Trophoblast cell (in vitro differentiated cells and primary cell): ENCODE measurements at regions not wholly inside any gene's neighbourhood (a gene's known extent, or its start where the extent isn't known, plus 50 kb on each side); places are given as distances from the start of the nearest gene placed in this dataset.

Source experiments
- DNase-seq, 2 donors: peaks; one replicate each; pipeline ENCODE4 v3.0.0-alpha.2; 2016
- H2AFZ ChIP-seq: 2 replicates; pipeline ENCODE4 v1.6.1; 2013; ENCODE audit warnings: low read length, moderate library complexity, mild to moderate bottlenecking; ENCODE audit not compliant: insufficient read depth, poor library complexity
- H2AK5ac ChIP-seq: 2 replicates; pipeline ENCODE4 v1.6.1; 2013; ENCODE audit warnings: mild to moderate bottlenecking, low read length
- H2BK120ac ChIP-seq: 2 replicates; pipeline ENCODE4 v1.6.1; 2013; ENCODE audit warnings: low read length, mild to moderate bottlenecking, moderate library complexity; ENCODE audit not compliant: insufficient read depth, poor library complexity
- H2BK12ac ChIP-seq: 2 replicates; pipeline ENCODE4 v1.6.1; 2013; ENCODE audit warnings: mild to moderate bottlenecking, low read length, moderate library complexity
- H2BK5ac ChIP-seq: 2 replicates; pipeline ENCODE4 v1.6.1; 2013; ENCODE audit warnings: low read length, low read depth, moderate library complexity, mild to moderate bottlenecking; ENCODE audit not compliant: poor library complexity
- H3K14ac ChIP-seq: 2 replicates; pipeline ENCODE4 v1.6.1; 2013; ENCODE audit warnings: mild to moderate bottlenecking, low read length
- H3K18ac ChIP-seq: 2 replicates; pipeline ENCODE4 v1.6.1; 2013; ENCODE audit warnings: mild to moderate bottlenecking, low read length
- H3K23ac ChIP-seq: 2 replicates; pipeline ENCODE4 v1.6.1; 2013; ENCODE audit warnings: low read length
- H3K27ac ChIP-seq: 2 replicates; pipeline ENCODE4 v1.5.1; 2013; ENCODE audit warnings: low read depth, mild to moderate bottlenecking, inconsistent platforms, low read length, moderate library complexity
- H3K27me3 ChIP-seq: 2 replicates; pipeline ENCODE4 v1.6.1; 2013; ENCODE audit warnings: inconsistent platforms, mild to moderate bottlenecking, low read length, moderate library complexity; ENCODE audit not compliant: insufficient read depth
- H3K36me3 ChIP-seq, 2 experiments: 1 replicate in 1 of 2; 2 replicates in 1 of 2; pipeline ENCODE4 v1.6.1; 2013; ENCODE audit warnings: low read length in 2 of 2, mild to moderate bottlenecking in 2 of 2, moderate library complexity in 1 of 2; ENCODE audit not compliant: insufficient read depth in 2 of 2, control insufficient read depth in 1 of 2
- H3K4ac ChIP-seq: 2 replicates; pipeline ENCODE4 v1.6.1; 2013; ENCODE audit warnings: low read depth, mild to moderate bottlenecking, low read length, moderate library complexity
- H3K4me1 ChIP-seq, 2 experiments: 1 replicate in 1 of 2; 2 replicates in 1 of 2; pipeline ENCODE4 v1.6.1; 2013; ENCODE audit warnings: low read length in 2 of 2, mild to moderate bottlenecking in 2 of 2, moderate library complexity in 1 of 2; ENCODE audit not compliant: insufficient read depth in 2 of 2, control insufficient read depth in 1 of 2
- H3K4me2 ChIP-seq: 2 replicates; pipeline ENCODE4 v1.6.1; 2013; ENCODE audit warnings: inconsistent platforms, mild to moderate bottlenecking, low read length, moderate library complexity
- H3K4me3 ChIP-seq: 2 replicates; pipeline ENCODE4 v1.5.1; 2013; ENCODE audit warnings: mild to moderate bottlenecking, low read depth, low read length, inconsistent platforms
- H3K79me1 ChIP-seq: one replicate; pipeline ENCODE4 v1.6.1; 2013; ENCODE audit warnings: low read length
- H3K79me2 ChIP-seq: 2 replicates; pipeline ENCODE4 v1.6.1; 2013; ENCODE audit warnings: low read length, mild to moderate bottlenecking; ENCODE audit not compliant: control insufficient read depth, insufficient read depth, poor library complexity
- H3K9ac ChIP-seq: 2 replicates; pipeline ENCODE4 v1.6.1; 2013; ENCODE audit warnings: mild to moderate bottlenecking, low read length
- H3K9me3 ChIP-seq: 2 replicates; pipeline ENCODE4 v1.6.1; 2013; ENCODE audit warnings: low read depth, mild to moderate bottlenecking, control low read depth, inconsistent platforms, low read length; ENCODE audit not compliant: insufficient read depth
- H4K12ac ChIP-seq: 2 replicates; pipeline ENCODE4 v1.6.1; 2013; ENCODE audit warnings: low read depth, mild to moderate bottlenecking, low read length, moderate library complexity
- H4K8ac ChIP-seq: 2 replicates; pipeline ENCODE4 v1.6.1; 2013; ENCODE audit warnings: low read depth, mild to moderate bottlenecking, low read length, moderate library complexity
- H4K91ac ChIP-seq: one replicate; pipeline ENCODE4 v1.6.1; 2013; ENCODE audit warnings: low read depth, mild to moderate bottlenecking, low read length, moderate library complexity
- WGBS: extraction: QIAGEN DNeasy Blood & Tissue Kit; methylation state at CpG from one replicate; pipeline ENCODE4 v1.1.7; 2013; ENCODE audit warnings: missing lambda C conversion rate; ENCODE audit not compliant: insufficient read length, insufficient coverage; ENCODE audit errors: extremely low coverage; 5-methylcytosine and 5-hydroxymethylcytosine counted together

GRCh38 chr13:103514619-103515018 is 448.4 kb upstream of the SLC10A2 start:
- no CpG with 5 or more reads among the region's 2 CpGs for WGBS
- H3K79me1 ChIP-seq: no peaks in the 10 kb centered on the region
- no peak overlapping the region for H2BK12ac ChIP-seq
- H2AFZ ChIP-seq: no peak overlapping the region
- H3K23ac ChIP-seq: no peak overlapping the region
- no peak overlapping the region for H3K4ac ChIP-seq
- no peak overlapping the region for H3K18ac ChIP-seq
- H3K4me1 ChIP-seq: no peaks in the 10 kb centered on the region
- H3K36me3 ChIP-seq: no peaks in the 10 kb centered on the region
- no peak overlapping the region for H4K8ac ChIP-seq
- DNase-seq: no peak
- no peak overlapping the region for H2AK5ac ChIP-seq
- no peaks in the 10 kb centered on the region for H3K79me2 ChIP-seq
- no peaks in the 10 kb centered on the region for H3K27me3 ChIP-seq
- no peak overlapping the region for H4K12ac ChIP-seq
- H4K91ac ChIP-seq: no peak overlapping the region
- no peak overlapping the region for H3K27ac ChIP-seq
- no peak overlapping the region for H2BK120ac ChIP-seq
- H3K4me2 ChIP-seq: no peak overlapping the region
- H3K9me3 ChIP-seq: no peaks in the 10 kb centered on the region
- H3K14ac ChIP-seq: no peak overlapping the region
- H3K9ac ChIP-seq: no peak overlapping the region
- no peak overlapping the region for H2BK5ac ChIP-seq
- H3K4me3 ChIP-seq: no peak overlapping the region

- Histone ChIP-seq H3K4ac (no peak overlapping the region), H3K27ac (no peak overlapping the region), H3K9me3 (no peaks in the 10 kb centered on the region), H2BK5ac (no peak overlapping the region), H2AFZ (no peak overlapping the region), H3K4me3 (no peak overlapping the region), H4K91ac (no peak overlapping the region), H3K23ac (no peak overlapping the region), H3K79me1 (no peaks in the 10 kb centered on the region), H3K14ac (no peak overlapping the region), H2BK12ac (no peak overlapping the region), H3K4me2 (no peak overlapping the region), H3K79me2 (no peaks in the 10 kb centered on the region), H4K8ac (no peak overlapping the region), H4K12ac (no peak overlapping the region), H3K36me3 (no peaks in the 10 kb centered on the region), H3K4me1 (no peaks in the 10 kb centered on the region), H3K9ac (no peak overlapping the region), H3K18ac (no peak overlapping the region), H3K27me3 (no peaks in the 10 kb centered on the region), H2AK5ac (no peak overlapping the region), H2BK120ac (no peak overlapping the region)
- no CpG with 5 or more reads among the region's 1 CpG for WGBS
- DNase-seq: no peak
These were observed 448.0 kb upstream of the SLC10A2 start for GRCh38 chr13:103514188-103514587.

GRCh38 chr13:103510007-103510535 is 443.9 kb upstream of the SLC10A2 start:
- H3K27ac ChIP-seq: no peak overlapping the region
- no peak for DNase-seq
- no peak overlapping the region for H2AFZ ChIP-seq
- WGBS: no CpG with 5 or more reads among the region's 13 CpGs
- no peak overlapping the region for H3K9ac ChIP-seq
- no peaks in the 10 kb centered on the region for H3K4me1 ChIP-seq
- H4K91ac ChIP-seq: no peak overlapping the region
- H3K18ac ChIP-seq: no peak overlapping the region
- no peaks in the 10 kb centered on the region for H3K79me2 ChIP-seq
- no peak overlapping the region for H2BK12ac ChIP-seq
- H4K12ac ChIP-seq: no peak overlapping the region
- H4K8ac ChIP-seq: no peak overlapping the region
- no peaks in the 10 kb centered on the region for H3K36me3 ChIP-seq
- H3K14ac ChIP-seq: no peak overlapping the region
- peaks cover 1% of the 10 kb centered on the region for H3K9me3 ChIP-seq
- no peak overlapping the region for H2BK5ac ChIP-seq
- no peak overlapping the region for H2AK5ac ChIP-seq
- no peak overlapping the region for H2BK120ac ChIP-seq
- no peaks in the 10 kb centered on the region for H3K27me3 ChIP-seq
- no peak overlapping the region for H3K23ac ChIP-seq
- H3K79me1 ChIP-seq: no peaks in the 10 kb centered on the region
- H3K4me3 ChIP-seq: no peak overlapping the region
- H3K4me2 ChIP-seq: no peak overlapping the region
- no peak overlapping the region for H3K4ac ChIP-seq

GRCh38 chr13:103497404-103497803 is 431.2 kb upstream of the SLC10A2 start:
- H3K27ac ChIP-seq: no peak overlapping the region
- H2AK5ac ChIP-seq: no peak overlapping the region
- H4K91ac ChIP-seq: no peak overlapping the region
- H3K27me3 ChIP-seq: no peaks in the 10 kb centered on the region
- no peaks in the 10 kb centered on the region for H3K36me3 ChIP-seq
- H4K8ac ChIP-seq: no peak overlapping the region
- H2BK120ac ChIP-seq: no peak overlapping the region
- H3K4me2 ChIP-seq: no peak overlapping the region
- H4K12ac ChIP-seq: no peak overlapping the region
- H3K14ac ChIP-seq: no peak overlapping the region
- no peak for DNase-seq
- no CpG with 5 or more reads among the region's 1 CpG for WGBS
- H3K4me3 ChIP-seq: no peak overlapping the region
- no peak overlapping the region for H3K9ac ChIP-seq
- H3K23ac ChIP-seq: no peak overlapping the region
- H3K4ac ChIP-seq: no peak overlapping the region
- no peaks in the 10 kb centered on the region for H3K79me1 ChIP-seq
- H3K18ac ChIP-seq: no peak overlapping the region
- H3K79me2 ChIP-seq: no peaks in the 10 kb centered on the region
- H3K4me1 ChIP-seq: no peaks in the 10 kb centered on the region
- H2BK12ac ChIP-seq: no peak overlapping the region
- H2BK5ac ChIP-seq: no peak overlapping the region
- no peak overlapping the region for H2AFZ ChIP-seq
- no peaks in the 10 kb centered on the region for H3K9me3 ChIP-seq
